ENCODE measurements at regions not wholly inside any gene's neighbourhood (a gene's known extent, or its start where the extent isn't known, plus 50 kb on each side); places are given as distances from the start of the nearest gene placed in this dataset.
"Not testable (repeated sequence)": the region's sequence is repeated elsewhere in the genome, so short reads cannot be mapped to it uniquely, and the experiment has no call there.

DNA sequence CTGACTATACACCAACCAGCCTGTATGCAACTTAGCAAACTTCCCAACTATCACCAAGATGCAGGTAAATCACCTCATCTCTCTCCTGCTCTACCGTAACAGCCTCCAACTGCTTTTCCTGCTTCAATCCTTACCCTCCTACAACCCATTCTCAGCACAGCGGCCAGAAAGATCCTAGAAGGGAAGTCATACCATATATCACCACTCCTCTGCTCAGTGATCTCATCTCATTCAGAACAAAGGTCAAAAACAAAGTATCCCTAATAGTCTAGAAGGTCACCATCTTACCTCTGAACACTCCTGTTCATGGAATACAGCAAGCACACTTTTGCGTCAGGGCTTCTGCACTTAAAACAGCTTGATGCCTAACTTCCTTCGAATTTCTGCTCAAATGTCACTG is 62.2 kb upstream of the RNF38 start:
- no peak for DNase-seq (ENCODE audit: low read depth, low spot score)

DNA sequence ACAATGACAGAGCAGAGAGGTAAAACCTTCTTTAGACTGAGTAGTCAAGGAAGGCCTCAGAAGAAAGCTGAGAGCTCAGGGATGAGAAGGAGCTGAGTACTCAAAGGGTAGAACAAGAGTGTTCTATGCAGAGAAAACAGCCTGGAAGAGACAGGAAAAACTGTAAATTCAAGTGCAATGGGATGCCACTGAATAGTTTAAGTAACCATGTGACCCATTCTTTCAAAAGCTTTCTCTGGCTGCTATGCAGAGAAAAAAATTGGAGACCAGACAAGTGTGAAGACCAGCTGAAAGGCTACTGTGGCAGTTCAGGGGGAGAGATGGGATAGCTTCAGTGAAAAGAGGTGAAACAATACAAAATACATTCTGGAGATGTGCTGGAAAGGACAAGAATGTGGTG is 61.3 kb upstream of the RNF38 start:
- no peak for DNase-seq (ENCODE audit: low read depth, low spot score)

- not testable (repeated sequence) for DNase-seq (ENCODE audit: low read depth, low spot score)
These were observed 58.4 kb upstream of the RNF38 start for GRCh38 chr9:36458430-36458915.

GRCh38 chr9:36457836-36458429 is 57.9 kb upstream of the RNF38 start:
- no peak for DNase-seq (ENCODE audit: low read depth, low spot score)

DNA sequence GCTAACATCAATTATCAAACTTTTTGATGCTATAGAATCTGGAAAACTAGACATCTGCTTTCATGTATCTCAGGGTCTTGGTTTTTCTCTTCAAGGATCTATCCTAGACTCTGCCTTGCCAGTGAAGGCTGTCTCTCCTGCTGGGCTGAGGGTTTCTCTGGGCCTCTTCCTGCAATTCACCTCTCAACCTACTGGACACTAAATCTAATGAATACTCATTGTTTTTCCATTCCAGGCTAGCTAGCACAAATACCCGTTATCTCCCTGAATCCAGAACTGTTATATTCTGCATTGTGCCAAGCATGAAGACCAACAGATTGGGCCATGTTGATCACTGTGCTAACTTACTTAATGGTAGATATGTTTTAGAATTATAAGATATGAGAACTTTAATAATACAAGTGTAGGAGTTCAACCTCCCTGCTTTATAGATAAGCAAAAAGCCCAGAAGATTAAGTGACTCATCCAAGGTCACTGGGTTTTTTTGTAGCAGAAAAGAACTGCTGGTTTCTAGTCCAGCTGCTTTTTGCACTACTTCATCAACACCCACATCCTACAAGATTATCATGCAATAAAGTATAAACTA is 56.5 kb upstream of the RNF38 start:
- DNase-seq (ENCODE audit: low read depth, low spot score) = no peak

- DNase-seq (ENCODE audit: low read depth, low spot score) = no peak
These were observed 51.9 kb upstream of the RNF38 start for GRCh38 chr9:36451949-36452348.

- no peak for DNase-seq (ENCODE audit: low read depth, low spot score)
These were observed 50.2 kb upstream of the RNF38 start for GRCh38 chr9:36450110-36450732.

All from pulmonary artery endothelial cell (primary cell).